ENCODE measurements at regions not wholly inside any gene's neighbourhood (a gene's known extent, or its start where the extent isn't known, plus 50 kb on each side); places are given as distances from the start of the nearest gene placed in this dataset.

GRCh38 chr2:9696731-9697130 lies 65.9 kb upstream of the YWHAQ start:
- no peaks in the 10 kb centered on the region for H3K27me3 ChIP-seq (ENCODE audit: control insufficient read depth, insufficient read depth, low read length, poor library complexity, severe bottlenecking)
- peaks cover 3% of the 10 kb centered on the region for H3K4me1 ChIP-seq (ENCODE audit: control insufficient read depth, insufficient read depth, low read length)
- H3K9me3 ChIP-seq (ENCODE audit: control insufficient read depth, low read length): no peaks in the 10 kb centered on the region
- H3K27ac ChIP-seq (ENCODE audit: insufficient read depth, low read depth, low read length, poor library complexity, severe bottlenecking): no peak overlapping the region
- 78 to 83% methylated on average over 4 of the region's 4 CpGs for WGBS, 2 experiments
- H3K4me3 ChIP-seq (ENCODE audit: insufficient read depth, low read depth, low read length): no peak overlapping the region
- no peaks in the 10 kb centered on the region for H3K36me3 ChIP-seq (ENCODE audit: control insufficient read depth, insufficient read depth, low read length)

- Histone ChIP-seq H3K4me1 (ENCODE audit: control insufficient read depth, insufficient read depth, low read length) (peaks cover 4% of the 10 kb centered on the region), H3K4me3 (ENCODE audit: insufficient read depth, low read depth, low read length) (no peak overlapping the region), H3K27me3 (ENCODE audit: control insufficient read depth, insufficient read depth, low read length, poor library complexity, severe bottlenecking) (no peaks in the 10 kb centered on the region), H3K27ac (ENCODE audit: insufficient read depth, low read depth, low read length, poor library complexity, severe bottlenecking) (no peak overlapping the region), H3K9me3 (ENCODE audit: control insufficient read depth, low read length) (no peaks in the 10 kb centered on the region), H3K36me3 (ENCODE audit: control insufficient read depth, insufficient read depth, low read length) (no peaks in the 10 kb centered on the region)
- 83 to 86% methylated on average over 5 of the region's 5 CpGs for WGBS, 2 experiments
These were observed 67.1 kb upstream of the YWHAQ start for GRCh38 chr2:9697909-9698308.

- 85 to 87% methylated on average over 14 to 15 of the region's 15 CpGs for WGBS, 2 experiments
These were observed 68.6 kb upstream of the YWHAQ start for GRCh38 chr2:9699139-9700108.

GRCh38 chr2:9700109-9700495 lies 69.3 kb upstream of the YWHAQ start:
- 68 to 70% methylated on average over 4 of the region's 4 CpGs for WGBS, 2 experiments
- Histone ChIP-seq H3K4me1 (ENCODE audit: control insufficient read depth, insufficient read depth, low read length) (peaks cover 12% of the 10 kb centered on the region), H3K36me3 (ENCODE audit: control insufficient read depth, insufficient read depth, low read length) (no peaks in the 10 kb centered on the region), H3K27ac (ENCODE audit: insufficient read depth, low read depth, low read length, poor library complexity, severe bottlenecking) (no peak overlapping the region), H3K4me3 (ENCODE audit: insufficient read depth, low read depth, low read length) (no peak overlapping the region), H3K27me3 (ENCODE audit: control insufficient read depth, insufficient read depth, low read length, poor library complexity, severe bottlenecking) (no peaks in the 10 kb centered on the region), H3K9me3 (ENCODE audit: control insufficient read depth, low read length) (no peaks in the 10 kb centered on the region)

More at GRCh38 chr2:9699139-9700108, 68.6 kb upstream of the YWHAQ start:
- Histone ChIP-seq H3K4me3 (ENCODE audit: insufficient read depth, low read depth, low read length) (no peak overlapping the region), H3K4me1 (ENCODE audit: control insufficient read depth, insufficient read depth, low read length) (peaks cover 12% of the 10 kb centered on the region), H3K27ac (ENCODE audit: insufficient read depth, low read depth, low read length, poor library complexity, severe bottlenecking) (no peak overlapping the region), H3K9me3 (ENCODE audit: control insufficient read depth, low read length) (no peaks in the 10 kb centered on the region), H3K27me3 (ENCODE audit: control insufficient read depth, insufficient read depth, low read length, poor library complexity, severe bottlenecking) (no peaks in the 10 kb centered on the region), H3K36me3 (ENCODE audit: control insufficient read depth, insufficient read depth, low read length) (no peaks in the 10 kb centered on the region)

- Histone ChIP-seq H3K27me3 (ENCODE audit: control insufficient read depth, insufficient read depth, low read length, poor library complexity, severe bottlenecking) (no peaks in the 10 kb centered on the region), H3K4me3 (ENCODE audit: insufficient read depth, low read depth, low read length) (no peak overlapping the region), H3K36me3 (ENCODE audit: control insufficient read depth, insufficient read depth, low read length) (no peaks in the 10 kb centered on the region), H3K27ac (ENCODE audit: insufficient read depth, low read depth, low read length, poor library complexity, severe bottlenecking) (no peak overlapping the region), H3K9me3 (ENCODE audit: control insufficient read depth, low read length) (no peaks in the 10 kb centered on the region), H3K4me1 (ENCODE audit: control insufficient read depth, insufficient read depth, low read length) (peaks cover 12% of the 10 kb centered on the region)
- WGBS, 2 experiments: 91 to 94% methylated on average over 3 of the region's 3 CpGs
These were observed 71.8 kb upstream of the YWHAQ start for GRCh38 chr2:9702604-9703084.

- H3K27me3 ChIP-seq (ENCODE audit: control insufficient read depth, insufficient read depth, low read length, poor library complexity, severe bottlenecking): no peaks in the 10 kb centered on the region
- H3K4me3 ChIP-seq (ENCODE audit: insufficient read depth, low read depth, low read length): no peak overlapping the region
- 79 to 80% methylated on average over 11 of the region's 11 CpGs for WGBS, 2 experiments
- H3K36me3 ChIP-seq (ENCODE audit: control insufficient read depth, insufficient read depth, low read length): no peaks in the 10 kb centered on the region
- no peak overlapping the region for H3K27ac ChIP-seq (ENCODE audit: insufficient read depth, low read depth, low read length, poor library complexity, severe bottlenecking)
- peaks cover 12% of the 10 kb centered on the region for H3K4me1 ChIP-seq (ENCODE audit: control insufficient read depth, insufficient read depth, low read length)
- H3K9me3 ChIP-seq (ENCODE audit: control insufficient read depth, low read length): no peaks in the 10 kb centered on the region
These were observed 72.4 kb upstream of the YWHAQ start for GRCh38 chr2:9703085-9703678.

GRCh38 chr2:9703701-9704221 lies 73.0 kb upstream of the YWHAQ start:
- no peaks in the 10 kb centered on the region for H3K9me3 ChIP-seq (ENCODE audit: control insufficient read depth, low read length)
- 65 to 90% methylated on average over 2 to 3 of the region's 3 CpGs for WGBS, 2 experiments

GRCh38 chr2:9704600-9704999 lies 73.8 kb upstream of the YWHAQ start:
- WGBS, 2 experiments: 81 to 90% methylated on average over 3 of the region's 3 CpGs
- Histone ChIP-seq H3K9me3 (ENCODE audit: control insufficient read depth, low read length) (no peaks in the 10 kb centered on the region), H3K36me3 (ENCODE audit: control insufficient read depth, insufficient read depth, low read length) (no peaks in the 10 kb centered on the region), H3K4me1 (ENCODE audit: control insufficient read depth, insufficient read depth, low read length) (peaks cover 12% of the 10 kb centered on the region), H3K27me3 (ENCODE audit: control insufficient read depth, insufficient read depth, low read length, poor library complexity, severe bottlenecking) (no peaks in the 10 kb centered on the region), H3K27ac (ENCODE audit: insufficient read depth, low read depth, low read length, poor library complexity, severe bottlenecking) (no peak overlapping the region), H3K4me3 (ENCODE audit: insufficient read depth, low read depth, low read length) (no peak overlapping the region)

More at GRCh38 chr2:9703701-9704221, 73.0 kb upstream of the YWHAQ start:
- Histone ChIP-seq H3K4me3 (ENCODE audit: insufficient read depth, low read depth, low read length) (no peak overlapping the region), H3K4me1 (ENCODE audit: control insufficient read depth, insufficient read depth, low read length) (peaks cover 12% of the 10 kb centered on the region), H3K27ac (ENCODE audit: insufficient read depth, low read depth, low read length, poor library complexity, severe bottlenecking) (no peak overlapping the region), H3K27me3 (ENCODE audit: control insufficient read depth, insufficient read depth, low read length, poor library complexity, severe bottlenecking) (no peaks in the 10 kb centered on the region), H3K36me3 (ENCODE audit: control insufficient read depth, insufficient read depth, low read length) (no peaks in the 10 kb centered on the region)

- H3K9me3 ChIP-seq (ENCODE audit: control insufficient read depth, low read length): no peaks in the 10 kb centered on the region
- 90% methylated on average over 8 of the region's 8 CpGs for WGBS, 2 experiments
These were observed 74.4 kb upstream of the YWHAQ start for GRCh38 chr2:9705196-9705595.

GRCh38 chr2:9707008-9707407 lies 76.2 kb upstream of the YWHAQ start:
- Histone ChIP-seq H3K4me1 (ENCODE audit: control insufficient read depth, insufficient read depth, low read length) (peaks cover 12% of the 10 kb centered on the region), H3K27me3 (ENCODE audit: control insufficient read depth, insufficient read depth, low read length, poor library complexity, severe bottlenecking) (no peaks in the 10 kb centered on the region), H3K4me3 (ENCODE audit: insufficient read depth, low read depth, low read length) (no peak overlapping the region), H3K36me3 (ENCODE audit: control insufficient read depth, insufficient read depth, low read length) (no peaks in the 10 kb centered on the region), H3K9me3 (ENCODE audit: control insufficient read depth, low read length) (no peaks in the 10 kb centered on the region), H3K27ac (ENCODE audit: insufficient read depth, low read depth, low read length, poor library complexity, severe bottlenecking) (no peak overlapping the region)
- 67 to 68% methylated on average over 6 of the region's 6 CpGs for WGBS, 2 experiments

More at GRCh38 chr2:9705196-9705595, 74.4 kb upstream of the YWHAQ start:
- Histone ChIP-seq H3K4me3 (ENCODE audit: insufficient read depth, low read depth, low read length) (no peak overlapping the region), H3K4me1 (ENCODE audit: control insufficient read depth, insufficient read depth, low read length) (peaks cover 12% of the 10 kb centered on the region), H3K27ac (ENCODE audit: insufficient read depth, low read depth, low read length, poor library complexity, severe bottlenecking) (no peak overlapping the region), H3K36me3 (ENCODE audit: control insufficient read depth, insufficient read depth, low read length) (no peaks in the 10 kb centered on the region), H3K27me3 (ENCODE audit: control insufficient read depth, insufficient read depth, low read length, poor library complexity, severe bottlenecking) (no peaks in the 10 kb centered on the region)
